ENCODE measurements at regions not wholly inside any gene's neighbourhood (a gene's known extent, or its start where the extent isn't known, plus 50 kb on each side); places are given as distances from the start of the nearest gene placed in this dataset.

DNA sequence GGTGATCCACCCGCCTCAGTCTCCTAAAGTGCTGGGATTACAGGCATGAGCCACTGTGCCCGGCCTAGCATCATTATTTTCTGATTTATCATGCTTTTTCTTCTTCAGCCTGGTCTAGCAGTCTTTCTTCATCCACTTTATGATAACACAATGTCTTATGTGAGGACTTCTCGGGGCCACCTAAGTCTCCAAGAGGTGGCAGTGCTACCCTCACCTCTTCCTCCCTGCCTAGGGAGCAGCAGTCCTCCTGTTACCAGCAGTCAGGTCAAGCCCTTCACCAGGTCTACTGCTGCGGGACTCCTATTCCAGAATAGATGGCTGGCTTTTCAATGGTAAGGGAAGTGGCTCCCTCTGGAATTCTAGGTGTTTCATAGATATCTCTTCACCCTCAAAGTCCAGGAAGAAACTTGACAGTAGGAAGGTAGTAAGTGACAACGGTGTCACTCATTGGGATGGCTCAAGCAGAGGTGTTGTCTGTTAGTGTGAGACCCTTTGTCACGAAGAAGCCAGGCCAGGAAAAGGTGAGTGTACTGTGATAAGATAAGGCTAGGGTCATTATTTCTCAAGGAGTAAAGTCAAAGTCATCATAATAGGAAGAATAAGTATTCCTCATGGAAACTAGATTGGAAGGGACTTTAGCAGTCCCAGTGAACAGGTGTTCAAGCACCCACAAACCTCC lies 164.0 kb downstream of the KLF5 start:
- TF ChIP-seq ZNF510 (tag by site-specific recombination; IDR thresholded peaks at IDR 0.05; ENCODE audit: insufficient replicate concordance), result no peak
- no peak for TF ChIP-seq ZNF202 (tag by site-specific recombination; IDR thresholded peaks at IDR 0.05; ENCODE audit: borderline replicate concordance)
- TF ChIP-seq, protein P1, sequence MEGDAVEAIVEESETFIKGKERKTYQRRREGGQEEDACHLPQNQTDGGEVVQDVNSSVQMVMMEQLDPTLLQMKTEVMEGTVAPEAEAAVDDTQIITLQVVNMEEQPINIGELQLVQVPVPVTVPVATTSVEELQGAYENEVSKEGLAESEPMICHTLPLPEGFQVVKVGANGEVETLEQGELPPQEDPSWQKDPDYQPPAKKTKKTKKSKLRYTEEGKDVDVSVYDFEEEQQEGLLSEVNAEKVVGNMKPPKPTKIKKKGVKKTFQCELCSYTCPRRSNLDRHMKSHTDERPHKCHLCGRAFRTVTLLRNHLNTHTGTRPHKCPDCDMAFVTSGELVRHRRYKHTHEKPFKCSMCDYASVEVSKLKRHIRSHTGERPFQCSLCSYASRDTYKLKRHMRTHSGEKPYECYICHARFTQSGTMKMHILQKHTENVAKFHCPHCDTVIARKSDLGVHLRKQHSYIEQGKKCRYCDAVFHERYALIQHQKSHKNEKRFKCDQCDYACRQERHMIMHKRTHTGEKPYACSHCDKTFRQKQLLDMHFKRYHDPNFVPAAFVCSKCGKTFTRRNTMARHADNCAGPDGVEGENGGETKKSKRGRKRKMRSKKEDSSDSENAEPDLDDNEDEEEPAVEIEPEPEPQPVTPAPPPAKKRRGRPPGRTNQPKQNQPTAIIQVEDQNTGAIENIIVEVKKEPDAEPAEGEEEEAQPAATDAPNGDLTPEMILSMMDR (tag by site-specific recombination; IDR thresholded peaks at IDR 0.05), result no peak
- no peak for TF ChIP-seq ZFP3 (tag by site-specific recombination; IDR thresholded peaks at IDR 0.05; ENCODE audit: low read depth)
- no peak for TF ChIP-seq TCF7L2 (IDR thresholded peaks at IDR 0.05; ENCODE audit: borderline replicate concordance, low read depth, low read length)
- no peak for TF ChIP-seq ZNF776 (tag by site-specific recombination; IDR thresholded peaks at IDR 0.05; ENCODE audit: borderline replicate concordance)
- TF ChIP-seq, protein P2, sequence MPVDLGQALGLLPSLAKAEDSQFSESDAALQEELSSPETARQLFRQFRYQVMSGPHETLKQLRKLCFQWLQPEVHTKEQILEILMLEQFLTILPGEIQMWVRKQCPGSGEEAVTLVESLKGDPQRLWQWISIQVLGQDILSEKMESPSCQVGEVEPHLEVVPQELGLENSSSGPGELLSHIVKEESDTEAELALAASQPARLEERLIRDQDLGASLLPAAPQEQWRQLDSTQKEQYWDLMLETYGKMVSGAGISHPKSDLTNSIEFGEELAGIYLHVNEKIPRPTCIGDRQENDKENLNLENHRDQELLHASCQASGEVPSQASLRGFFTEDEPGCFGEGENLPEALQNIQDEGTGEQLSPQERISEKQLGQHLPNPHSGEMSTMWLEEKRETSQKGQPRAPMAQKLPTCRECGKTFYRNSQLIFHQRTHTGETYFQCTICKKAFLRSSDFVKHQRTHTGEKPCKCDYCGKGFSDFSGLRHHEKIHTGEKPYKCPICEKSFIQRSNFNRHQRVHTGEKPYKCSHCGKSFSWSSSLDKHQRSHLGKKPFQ (tag by site-specific recombination; IDR thresholded peaks at IDR 0.05), result no peak
- TF ChIP-seq ZNF146 (tag by site-specific recombination; IDR thresholded peaks at IDR 0.05), result no peak
- no peak for TF ChIP-seq YY1 (tag by site-specific recombination; IDR thresholded peaks at IDR 0.05)
- TF ChIP-seq, protein P3, sequence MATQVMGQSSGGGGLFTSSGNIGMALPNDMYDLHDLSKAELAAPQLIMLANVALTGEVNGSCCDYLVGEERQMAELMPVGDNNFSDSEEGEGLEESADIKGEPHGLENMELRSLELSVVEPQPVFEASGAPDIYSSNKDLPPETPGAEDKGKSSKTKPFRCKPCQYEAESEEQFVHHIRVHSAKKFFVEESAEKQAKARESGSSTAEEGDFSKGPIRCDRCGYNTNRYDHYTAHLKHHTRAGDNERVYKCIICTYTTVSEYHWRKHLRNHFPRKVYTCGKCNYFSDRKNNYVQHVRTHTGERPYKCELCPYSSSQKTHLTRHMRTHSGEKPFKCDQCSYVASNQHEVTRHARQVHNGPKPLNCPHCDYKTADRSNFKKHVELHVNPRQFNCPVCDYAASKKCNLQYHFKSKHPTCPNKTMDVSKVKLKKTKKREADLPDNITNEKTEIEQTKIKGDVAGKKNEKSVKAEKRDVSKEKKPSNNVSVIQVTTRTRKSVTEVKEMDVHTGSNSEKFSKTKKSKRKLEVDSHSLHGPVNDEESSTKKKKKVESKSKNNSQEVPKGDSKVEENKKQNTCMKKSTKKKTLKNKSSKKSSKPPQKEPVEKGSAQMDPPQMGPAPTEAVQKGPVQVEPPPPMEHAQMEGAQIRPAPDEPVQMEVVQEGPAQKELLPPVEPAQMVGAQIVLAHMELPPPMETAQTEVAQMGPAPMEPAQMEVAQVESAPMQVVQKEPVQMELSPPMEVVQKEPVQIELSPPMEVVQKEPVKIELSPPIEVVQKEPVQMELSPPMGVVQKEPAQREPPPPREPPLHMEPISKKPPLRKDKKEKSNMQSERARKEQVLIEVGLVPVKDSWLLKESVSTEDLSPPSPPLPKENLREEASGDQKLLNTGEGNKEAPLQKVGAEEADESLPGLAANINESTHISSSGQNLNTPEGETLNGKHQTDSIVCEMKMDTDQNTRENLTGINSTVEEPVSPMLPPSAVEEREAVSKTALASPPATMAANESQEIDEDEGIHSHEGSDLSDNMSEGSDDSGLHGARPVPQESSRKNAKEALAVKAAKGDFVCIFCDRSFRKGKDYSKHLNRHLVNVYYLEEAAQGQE (tag by site-specific recombination; IDR thresholded peaks at IDR 0.05), result no peak
- TF ChIP-seq, protein P4, sequence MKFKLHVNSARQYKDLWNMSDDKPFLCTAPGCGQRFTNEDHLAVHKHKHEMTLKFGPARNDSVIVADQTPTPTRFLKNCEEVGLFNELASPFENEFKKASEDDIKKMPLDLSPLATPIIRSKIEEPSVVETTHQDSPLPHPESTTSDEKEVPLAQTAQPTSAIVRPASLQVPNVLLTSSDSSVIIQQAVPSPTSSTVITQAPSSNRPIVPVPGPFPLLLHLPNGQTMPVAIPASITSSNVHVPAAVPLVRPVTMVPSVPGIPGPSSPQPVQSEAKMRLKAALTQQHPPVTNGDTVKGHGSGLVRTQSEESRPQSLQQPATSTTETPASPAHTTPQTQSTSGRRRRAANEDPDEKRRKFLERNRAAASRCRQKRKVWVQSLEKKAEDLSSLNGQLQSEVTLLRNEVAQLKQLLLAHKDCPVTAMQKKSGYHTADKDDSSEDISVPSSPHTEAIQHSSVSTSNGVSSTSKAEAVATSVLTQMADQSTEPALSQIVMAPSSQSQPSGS (tag by site-specific recombination; IDR thresholded peaks at IDR 0.05; ENCODE audit: low read depth), result no peak
- no peak for TF ChIP-seq ZNF138 (tag by site-specific recombination; IDR thresholded peaks at IDR 0.05; ENCODE audit: borderline replicate concordance)

Data from HEK293 (cell line).